ENCODE measurements at regions not wholly inside any gene's neighbourhood (a gene's known extent, or its start where the extent isn't known, plus 50 kb on each side); places are given as distances from the start of the nearest gene placed in this dataset.

DNA sequence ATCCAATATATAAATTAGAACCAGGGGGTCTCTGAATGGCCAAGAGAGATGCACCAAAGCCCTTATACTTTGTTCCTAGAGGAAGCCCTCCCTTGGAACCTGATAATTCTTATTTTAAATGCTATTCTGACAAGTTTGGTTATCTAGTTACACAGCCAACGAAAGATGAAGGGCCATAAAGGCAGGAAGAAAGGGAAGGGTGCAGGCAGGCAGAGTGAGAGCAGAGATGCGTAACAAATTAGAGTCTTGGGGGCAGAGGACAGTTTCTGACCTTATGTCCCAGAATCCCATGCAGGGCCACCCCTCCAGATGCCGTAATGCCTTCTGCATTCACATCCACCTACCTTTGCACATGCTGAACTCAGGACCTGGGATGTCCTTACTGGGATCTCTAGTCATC lies 344.6 kb upstream of the ARID1B start:
- H3K9me3 ChIP-seq = no peaks in the 10 kb centered on the region
- no peak for ATAC-seq (ENCODE audit: insufficient number of reproducible peaks, low FRiP score, low read depth)
- TF ChIP-seq, protein P1, sequence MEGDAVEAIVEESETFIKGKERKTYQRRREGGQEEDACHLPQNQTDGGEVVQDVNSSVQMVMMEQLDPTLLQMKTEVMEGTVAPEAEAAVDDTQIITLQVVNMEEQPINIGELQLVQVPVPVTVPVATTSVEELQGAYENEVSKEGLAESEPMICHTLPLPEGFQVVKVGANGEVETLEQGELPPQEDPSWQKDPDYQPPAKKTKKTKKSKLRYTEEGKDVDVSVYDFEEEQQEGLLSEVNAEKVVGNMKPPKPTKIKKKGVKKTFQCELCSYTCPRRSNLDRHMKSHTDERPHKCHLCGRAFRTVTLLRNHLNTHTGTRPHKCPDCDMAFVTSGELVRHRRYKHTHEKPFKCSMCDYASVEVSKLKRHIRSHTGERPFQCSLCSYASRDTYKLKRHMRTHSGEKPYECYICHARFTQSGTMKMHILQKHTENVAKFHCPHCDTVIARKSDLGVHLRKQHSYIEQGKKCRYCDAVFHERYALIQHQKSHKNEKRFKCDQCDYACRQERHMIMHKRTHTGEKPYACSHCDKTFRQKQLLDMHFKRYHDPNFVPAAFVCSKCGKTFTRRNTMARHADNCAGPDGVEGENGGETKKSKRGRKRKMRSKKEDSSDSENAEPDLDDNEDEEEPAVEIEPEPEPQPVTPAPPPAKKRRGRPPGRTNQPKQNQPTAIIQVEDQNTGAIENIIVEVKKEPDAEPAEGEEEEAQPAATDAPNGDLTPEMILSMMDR (IDR thresholded peaks at IDR 0.05) = no peak
- peaks cover 0 to 7% of the 10 kb centered on the region in 2 donors for H3K4me1 ChIP-seq (ENCODE audit: control insufficient read depth in 1 of 2, low read depth in 2 of 2)
- H3K27me3 ChIP-seq (replicated peaks; ENCODE audit: insufficient read depth) = no peaks in the 10 kb centered on the region
- H3K4me3 ChIP-seq = no peak overlapping the region
- no peak overlapping the region for H3K27ac ChIP-seq
- DNase-seq (ENCODE audit: low spot score) = no peak
- no peaks in the 10 kb centered on the region for H3K36me3 ChIP-seq

DNA sequence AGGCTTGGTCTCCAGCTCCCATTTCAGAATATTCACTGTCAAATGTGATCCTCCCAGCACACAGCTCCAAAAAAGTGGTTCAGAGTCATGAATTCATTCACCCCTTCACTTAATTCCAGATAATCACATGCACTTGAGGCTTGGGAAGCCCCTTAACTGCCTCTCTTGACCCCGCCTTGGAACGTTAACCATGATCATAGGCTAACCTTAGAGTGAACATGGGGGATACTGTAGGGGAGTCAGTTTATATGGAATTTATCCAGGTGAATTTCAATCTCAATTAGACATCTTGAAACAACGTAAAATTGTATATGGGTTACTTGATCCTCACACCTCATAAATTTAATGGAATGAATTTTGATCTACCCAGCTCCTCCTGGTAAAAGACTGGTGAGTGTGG lies 346.8 kb upstream of the ARID1B start:
- Histone ChIP-seq H3K4me1 (ENCODE audit: control insufficient read depth in 1 of 2, low read depth in 2 of 2) (peaks cover 0 to 12% of the 10 kb centered on the region in 2 donors), H3K9me3 (no peaks in the 10 kb centered on the region), H3K27ac (no peak overlapping the region), H3K27me3 (replicated peaks; ENCODE audit: insufficient read depth) (no peaks in the 10 kb centered on the region), H3K4me3 (no peak overlapping the region), H3K36me3 (no peaks in the 10 kb centered on the region)
- DNase-seq (ENCODE audit: low spot score) = no peak
- ATAC-seq (ENCODE audit: insufficient number of reproducible peaks, low FRiP score, low read depth) = no peak
- TF ChIP-seq, protein P1 (IDR thresholded peaks at IDR 0.05) = no peak

DNA sequence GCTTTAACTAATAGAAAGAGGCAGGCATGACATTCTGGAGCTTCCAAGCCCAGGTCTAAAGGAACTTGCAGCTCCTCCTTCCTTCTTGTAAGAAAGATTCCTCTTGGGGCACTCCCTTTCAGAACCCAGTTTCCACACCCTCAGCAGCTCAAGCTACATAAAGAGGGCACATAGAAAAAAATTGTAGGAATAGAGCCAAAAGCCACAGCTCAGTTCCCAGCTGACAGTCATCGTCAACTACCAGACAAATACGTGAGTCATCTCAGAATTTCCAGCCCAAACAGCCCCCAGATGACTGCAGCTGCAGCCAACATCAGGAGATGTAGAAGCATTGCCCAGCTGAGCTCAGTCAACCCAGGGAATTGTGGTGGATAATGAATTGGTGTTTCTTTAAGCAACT lies 349.8 kb upstream of the ARID1B start:
- peak; percentile 86 for ATAC-seq (ENCODE audit: insufficient number of reproducible peaks, low FRiP score, low read depth)
- no peak overlapping the region for H3K4me3 ChIP-seq
- TF ChIP-seq, protein P1 (IDR thresholded peaks at IDR 0.05) = no peak
- DNase-seq (ENCODE audit: low spot score) = peak; percentile 38
- H3K27me3 ChIP-seq (replicated peaks; ENCODE audit: insufficient read depth) = no peaks in the 10 kb centered on the region
- H3K4me1 ChIP-seq (ENCODE audit: control insufficient read depth in 1 of 2, low read depth in 2 of 2) = peaks cover 0 to 12% of the 10 kb centered on the region in 2 donors
- H3K27ac ChIP-seq = peak overlapping the region in 1 of 2 donors; percentile 41
- H3K9me3 ChIP-seq = no peaks in the 10 kb centered on the region
- H3K36me3 ChIP-seq = no peaks in the 10 kb centered on the region

DNA sequence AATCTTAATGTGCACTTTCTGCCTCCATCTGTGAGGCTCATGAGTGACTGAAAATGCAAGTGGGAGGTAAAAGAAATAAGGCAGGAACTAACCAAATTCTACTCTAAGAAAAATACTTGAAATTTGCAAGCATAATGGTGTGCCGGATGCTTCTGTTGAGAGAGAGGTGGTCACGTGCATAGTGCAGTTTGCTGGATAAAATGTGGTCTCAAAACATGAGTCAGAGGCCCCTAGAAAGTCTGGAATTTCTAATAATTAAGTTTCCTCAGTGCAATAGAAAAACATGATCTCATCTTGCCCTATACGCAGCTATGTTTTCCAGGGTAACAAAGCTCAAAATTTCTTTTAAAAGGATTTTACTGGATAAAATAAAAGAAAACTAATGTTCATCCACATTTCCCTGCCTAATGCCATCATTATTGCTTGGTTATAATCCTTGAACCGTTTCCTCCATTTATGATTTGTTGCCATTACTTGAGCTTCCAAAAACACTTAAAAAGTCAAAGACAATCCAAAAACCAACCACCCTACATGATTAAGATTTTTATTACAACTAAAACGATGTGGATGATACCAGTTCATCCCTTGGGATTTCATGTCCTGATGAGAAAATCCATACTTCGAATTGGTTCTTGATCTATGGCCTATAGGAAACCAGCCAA lies 351.7 kb upstream of the ARID1B start:
- Histone ChIP-seq H3K4me1 (ENCODE audit: control insufficient read depth in 1 of 2, low read depth in 2 of 2) (peaks cover 8 to 12% of the 10 kb centered on the region in 2 donors), H3K27me3 (replicated peaks; ENCODE audit: insufficient read depth) (no peaks in the 10 kb centered on the region), H3K36me3 (no peaks in the 10 kb centered on the region), H3K9me3 (no peaks in the 10 kb centered on the region), H3K4me3 (no peak overlapping the region), H3K27ac (peak overlapping the region in 1 of 2 donors; percentile 64)
- ATAC-seq (ENCODE audit: insufficient number of reproducible peaks, low FRiP score, low read depth) (peak; percentile 77), DNase-seq (ENCODE audit: low spot score) (no peak)
- TF ChIP-seq, protein P1 (IDR thresholded peaks at IDR 0.05) = no peak

DNA sequence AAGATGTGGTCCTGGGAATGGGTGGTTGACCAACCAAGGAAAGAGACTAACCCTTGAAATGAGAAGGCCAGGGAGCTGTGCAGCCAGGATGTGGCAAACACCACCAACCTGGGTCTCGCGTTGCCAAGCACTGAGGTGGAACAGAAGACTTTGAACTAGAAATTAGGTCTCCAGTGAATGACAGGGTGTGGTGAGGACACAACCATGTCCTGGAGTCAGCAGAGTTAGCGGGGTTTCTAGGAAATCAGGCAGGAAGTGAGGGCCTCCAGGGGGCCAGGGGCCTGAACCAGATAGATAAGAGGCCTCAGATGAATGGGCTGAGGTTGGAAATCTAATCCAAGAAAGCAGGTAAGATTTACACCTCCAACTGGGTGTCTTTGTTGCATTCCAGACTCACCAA lies 353.3 kb upstream of the ARID1B start:
- Histone ChIP-seq H3K36me3 (no peaks in the 10 kb centered on the region), H3K4me1 (ENCODE audit: control insufficient read depth in 1 of 2, low read depth in 2 of 2) (peaks cover 12 to 13% of the 10 kb centered on the region in 2 donors), H3K27ac (no peak overlapping the region), H3K4me3 (no peak overlapping the region), H3K27me3 (replicated peaks; ENCODE audit: insufficient read depth) (no peaks in the 10 kb centered on the region), H3K9me3 (no peaks in the 10 kb centered on the region)
- ATAC-seq (ENCODE audit: insufficient number of reproducible peaks, low FRiP score, low read depth) (no peak), DNase-seq (ENCODE audit: low spot score) (no peak)
- TF ChIP-seq, protein P1 (IDR thresholded peaks at IDR 0.05) = no peak

All from thoracic aorta (tissue), 2 donors.